Right cardiac atrium (tissue), 5 donors: ENCODE measurements at regions not wholly inside any gene's neighbourhood (a gene's known extent, or its start where the extent isn't known, plus 50 kb on each side); places are given as distances from the start of the nearest gene placed in this dataset.

Experiments
- ATAC-seq, 2 donors: fragments of 200-7000 bp; cut with Tn5 transposase; one replicate each; pipeline versions ENCODE4 v1.8.0 to v1.9.1; 2020; ENCODE audit warnings: moderate library complexity in 2 of 2, mild to moderate bottlenecking in 1 of 2
- DNase-seq, 3 donors: peaks; one replicate each; pipeline ENCODE4 v3.0.0-alpha.2; 2020
- H3K27ac ChIP-seq: one replicate; pipeline ENCODE4 v1.5.1; 2013; ENCODE audit warnings: mild to moderate bottlenecking, low read length, control low read depth, moderate library complexity
- H3K27me3 ChIP-seq: one replicate; pipeline ENCODE4 v1.6.1; 2013; ENCODE audit not compliant: control insufficient read depth, insufficient read depth
- H3K4me1 ChIP-seq: one replicate; pipeline ENCODE4 v1.6.1; 2013; ENCODE audit warnings: low read length; ENCODE audit not compliant: control insufficient read depth, insufficient read depth
- H3K4me3 ChIP-seq: one replicate; pipeline ENCODE4 v1.5.1; 2013; ENCODE audit warnings: low read length, control low read depth
- H3K9me3 ChIP-seq: one replicate; pipeline ENCODE4 v1.6.1; 2013; ENCODE audit warnings: low read length; ENCODE audit not compliant: control insufficient read depth
- WGBS: extraction: QIAGEN DNeasy Blood & Tissue Kit; methylation state at CpG from one replicate; pipeline ENCODE4 v1.1.7; 2013; 5-methylcytosine and 5-hydroxymethylcytosine counted together
- intact Hi-C, 4 donors: fragments of 100-400 bp; cut with DNase I; formaldehyde crosslinking; loops; one replicate each; pipeline versions ENCODE4 v1.11.0 to v1.14.0; 2022 to 2023
- donor health status: healthy with polysubstance abuse.
- donor health status: DM: no; HTN: yes; CAD: no.
- donor health status: DM: no; HTN: no; CAD: no.
- donor health status: DM: no; HTN: yes; CAD: no; lungs with severe emphysema.
- donor health status: DM: yes; HTN: yes; CAD: no.

DNA sequence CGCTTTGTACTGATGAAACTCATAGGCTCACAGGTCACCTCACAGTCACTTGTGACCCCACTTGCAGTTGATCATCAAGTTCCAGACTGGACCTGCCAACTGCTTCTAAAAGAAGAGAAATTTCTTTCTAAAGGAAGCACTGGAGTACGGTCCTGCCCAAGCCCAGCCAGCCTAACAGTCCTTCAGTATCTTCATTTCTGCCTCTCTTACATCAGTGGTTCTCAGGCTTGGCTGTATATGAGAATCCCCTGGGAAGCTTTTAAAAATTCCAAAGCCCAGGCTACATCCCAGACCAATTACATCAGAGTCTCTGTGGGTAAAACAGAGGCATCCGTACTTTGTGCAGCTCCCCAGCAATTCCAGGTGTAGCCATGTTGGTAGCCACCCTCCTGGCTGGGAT lies 282.1 kb downstream of the NFIB start:
- no peak for DNase-seq
- H3K9me3 ChIP-seq: no peaks in the 10 kb centered on the region
- WGBS: 59% methylated on average over 3 of the region's 3 CpGs
- peaks cover 10% of the 10 kb centered on the region for H3K4me1 ChIP-seq
- H3K27ac ChIP-seq: peak overlapping the region; percentile 90
- no peaks in the 10 kb centered on the region for H3K27me3 ChIP-seq
- no peak overlapping the region for H3K4me3 ChIP-seq
- ATAC-seq: peak in 1 of 2 donors; percentile 39
- intact Hi-C loops: loop anchor here in 1 of 4 donors (5.0 kb wide), 1 partner anchor 285 kb away; no protein-coding TSS in a partner anchor

DNA sequence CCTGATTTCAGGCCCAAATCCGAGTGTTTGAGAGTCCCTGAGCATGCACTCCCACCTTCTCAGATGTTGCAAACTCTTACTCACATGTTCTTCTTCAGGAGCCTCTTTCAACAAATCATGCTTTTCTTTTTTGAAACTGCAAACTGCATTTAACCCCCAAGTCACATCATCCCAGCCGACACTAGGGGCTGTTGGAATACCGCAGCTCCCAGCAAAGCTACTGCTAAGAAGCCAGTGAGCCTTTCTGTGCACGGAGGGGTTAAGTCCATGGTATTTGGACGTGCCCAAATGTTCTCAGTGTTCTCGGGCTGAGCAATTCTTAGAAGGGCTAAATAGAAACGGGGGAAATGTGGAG lies 282.9 kb downstream of the NFIB start:
- peak; percentile 43 to 66 (median 57) for DNase-seq
- peak; percentile 78 to 84 for ATAC-seq
- intact Hi-C loops: loop anchor here in 1 of 4 donors (5.0 kb wide), 1 partner anchor 286 kb away; no protein-coding TSS in a partner anchor
- no peaks in the 10 kb centered on the region for H3K9me3 ChIP-seq
- H3K4me1 ChIP-seq: peaks cover 10% of the 10 kb centered on the region
- peak overlapping the region; percentile 90 for H3K27ac ChIP-seq
- no peaks in the 10 kb centered on the region for H3K27me3 ChIP-seq
- H3K4me3 ChIP-seq: peak overlapping the region; percentile 49
- WGBS: 23% methylated on average over 7 of the region's 7 CpGs

DNA sequence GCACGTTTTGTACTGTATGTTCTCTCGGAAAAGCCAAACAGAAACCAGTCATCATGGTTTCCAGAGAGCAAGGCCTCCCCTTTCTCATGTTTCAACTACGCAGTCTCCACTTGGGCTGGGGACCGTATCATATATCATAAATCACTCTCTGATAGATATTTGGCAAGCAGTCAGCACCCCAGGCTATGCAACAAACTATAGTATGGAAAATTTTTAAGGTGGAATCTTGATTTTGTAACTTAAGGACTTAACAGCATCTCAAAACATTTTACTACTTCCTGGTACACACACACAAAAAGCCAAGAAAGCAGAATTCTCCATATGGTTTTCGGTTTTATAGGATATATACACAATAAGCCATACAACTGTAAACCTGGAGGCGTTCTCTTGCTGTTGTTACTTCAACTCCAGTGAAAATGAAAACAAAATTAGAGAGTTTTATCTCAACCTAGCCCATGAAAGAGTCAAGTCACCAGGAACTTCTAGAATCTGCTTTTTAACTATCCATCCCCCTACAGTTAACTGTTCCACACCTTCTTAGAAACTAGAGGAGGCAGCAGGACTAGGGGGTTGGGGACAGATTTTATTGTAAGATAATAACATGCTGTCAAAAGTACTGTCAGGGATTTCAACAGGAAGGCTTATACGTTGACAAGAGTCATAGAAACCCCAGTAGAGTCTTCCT lies 283.4 kb downstream of the NFIB start:
- Histone ChIP-seq H3K9me3 (no peaks in the 10 kb centered on the region), H3K27me3 (no peaks in the 10 kb centered on the region), H3K4me3 (peak overlapping the region; percentile 49), H3K4me1 (peaks cover 10% of the 10 kb centered on the region), H3K27ac (peak overlapping the region; percentile 90)
- intact Hi-C loops: loop anchor here in 1 of 4 donors (5.0 kb wide), 1 partner anchor 287 kb away; no protein-coding TSS in a partner anchor
- WGBS: 31% methylated on average over 7 of the region's 7 CpGs
- ATAC-seq: peak; percentile 37 to 53
- DNase-seq: no peak

DNA sequence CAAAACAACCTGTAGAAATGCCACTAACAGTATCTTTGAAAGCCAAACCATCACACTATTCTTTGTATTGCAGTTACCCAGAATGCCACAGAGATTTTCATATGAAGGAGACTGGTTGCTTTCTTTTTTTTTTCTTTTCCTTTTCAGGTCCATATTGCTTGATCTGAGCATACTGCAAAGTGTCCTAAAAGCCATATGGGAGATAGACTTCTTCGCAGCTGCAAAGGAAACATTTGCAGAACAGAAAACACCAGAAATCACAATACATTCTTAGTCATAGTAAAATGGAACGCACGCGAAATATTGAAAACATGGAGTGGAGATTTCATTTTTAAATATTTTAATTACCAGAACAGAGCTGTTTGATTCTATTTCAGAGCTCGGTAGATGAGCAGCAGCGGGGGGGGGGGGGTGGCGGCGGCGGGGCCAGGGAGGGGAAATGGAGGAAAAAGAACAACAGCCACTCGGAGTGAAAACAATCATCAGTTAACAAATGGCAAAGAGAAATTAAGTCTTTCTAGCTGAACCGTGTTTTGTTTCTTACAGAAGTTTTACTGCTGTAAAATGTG lies 284.1 kb downstream of the NFIB start:
- Histone ChIP-seq H3K27me3 (no peaks in the 10 kb centered on the region), H3K4me1 (peaks cover 10% of the 10 kb centered on the region), H3K4me3 (peak overlapping the region; percentile 49), H3K27ac (peak overlapping the region; percentile 80), H3K9me3 (no peaks in the 10 kb centered on the region)
- ATAC-seq (no peak), DNase-seq (no peak)
- intact Hi-C loops: loop anchor here in 2 of 4 donors (5.0 kb wide), 2 partner anchors 282 to 287 kb away; partner anchors contain the start of gene NFIB (in 1 of the 2)
- 43% methylated on average over 11 of the region's 11 CpGs for WGBS

DNA sequence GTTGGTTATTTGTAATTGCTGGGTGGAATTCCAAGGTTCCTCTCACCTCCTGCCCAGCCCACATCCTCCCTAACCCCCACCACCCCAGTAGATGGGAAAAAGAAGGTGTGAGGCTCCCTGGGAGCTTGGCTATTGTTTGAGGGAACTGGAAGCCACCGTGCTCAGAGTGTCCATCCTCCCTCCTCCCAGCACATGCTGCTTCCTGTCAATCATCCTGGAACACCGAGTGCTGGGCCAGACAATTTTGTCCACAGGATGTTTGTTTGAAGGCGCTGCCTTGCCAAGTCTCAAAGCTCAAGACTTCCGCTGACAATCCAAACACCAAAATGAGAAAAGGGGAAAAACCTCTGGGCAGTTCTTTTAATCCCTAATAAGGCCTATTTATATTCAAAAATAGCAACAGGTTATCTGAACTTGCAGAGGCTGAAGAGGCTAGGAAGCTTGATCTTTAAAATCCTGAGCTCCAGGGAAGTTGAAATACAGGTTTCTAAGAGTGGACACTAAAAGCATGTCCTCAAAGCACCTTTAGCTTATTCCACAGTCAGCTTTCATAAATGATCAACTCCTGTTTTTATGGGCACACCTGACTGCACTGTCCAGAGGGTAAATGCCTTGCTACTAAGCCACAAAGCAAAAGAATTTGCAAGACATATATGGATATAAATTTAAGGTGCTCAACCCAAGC lies 286.7 kb downstream of the NFIB start:
- ATAC-seq (peak; percentile 85 to 92), DNase-seq (peak; percentile 61 to 82 (median 82))
- intact Hi-C loops: loop anchor here in 1 of 4 donors (5.0 kb wide), 1 partner anchor 285 kb away; the partner anchor contains the start of gene NFIB
- no peaks in the 10 kb centered on the region for H3K9me3 ChIP-seq
- H3K27me3 ChIP-seq: no peaks in the 10 kb centered on the region
- H3K4me3 ChIP-seq: no peak overlapping the region
- H3K27ac ChIP-seq: peak overlapping the region; percentile 86
- WGBS: 22% methylated on average over 4 of the region's 4 CpGs
- peaks cover 5% of the 10 kb centered on the region for H3K4me1 ChIP-seq

DNA sequence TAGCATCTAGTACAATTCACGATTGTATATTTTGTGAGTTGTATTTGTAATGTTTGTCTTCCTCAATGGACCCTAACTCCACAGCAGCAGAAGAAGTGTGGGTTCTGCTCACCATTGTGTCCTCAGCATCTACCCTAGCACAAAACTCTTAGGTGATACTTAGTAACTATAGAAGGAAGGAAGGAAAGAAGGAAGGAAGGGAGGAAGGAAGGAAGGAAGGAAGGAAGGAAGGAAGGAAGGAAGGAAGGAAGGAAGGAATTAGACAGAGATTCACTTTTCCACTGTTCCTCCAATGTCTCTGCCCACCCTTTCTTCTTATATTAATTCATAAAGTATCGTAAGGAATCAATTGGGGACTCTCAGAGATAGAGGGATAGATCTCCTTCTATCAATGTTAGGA lies 288.2 kb downstream of the NFIB start:
- H3K4me1 ChIP-seq: peaks cover 2% of the 10 kb centered on the region
- no peak overlapping the region for H3K27ac ChIP-seq

DNA sequence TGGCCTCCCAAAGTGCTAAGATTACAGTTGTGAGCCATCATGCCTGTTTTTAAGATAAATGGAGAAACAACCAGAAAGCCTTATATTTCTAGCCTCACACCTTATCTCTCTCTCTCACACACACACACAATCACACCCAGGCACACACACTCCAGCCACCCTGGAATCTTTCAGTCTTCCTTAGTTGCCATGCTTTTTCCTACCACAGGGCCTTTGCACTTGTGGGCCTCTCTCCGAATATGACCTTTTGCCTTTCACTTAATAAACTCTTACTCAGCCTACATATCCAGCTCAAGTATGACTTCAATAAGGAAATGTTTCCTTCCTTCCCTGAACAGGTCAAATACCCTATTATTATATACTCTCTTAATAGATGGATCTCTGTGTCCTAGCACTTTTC lies 290.7 kb downstream of the NFIB start:
- WGBS: 98% methylated on average over 1 of the region's 1 CpG
- Histone ChIP-seq H3K9me3 (no peaks in the 10 kb centered on the region), H3K4me3 (no peak overlapping the region), H3K27me3 (no peaks in the 10 kb centered on the region), H3K4me1 (peaks cover 2% of the 10 kb centered on the region), H3K27ac (no peak overlapping the region)
- DNase-seq (no peak), ATAC-seq (no peak)
- intact Hi-C loops: no loop called here

More for the DNA sequence above, 288.2 kb downstream of the NFIB start:
- Histone ChIP-seq H3K27me3 (no peaks in the 10 kb centered on the region), H3K9me3 (no peaks in the 10 kb centered on the region), H3K4me3 (no peak overlapping the region)
- DNase-seq (no peak), ATAC-seq (no peak)
- intact Hi-C loops: loop anchor here in 1 of 4 donors (5.0 kb wide), 1 partner anchor 287 kb away; the partner anchor contains the start of gene NFIB
- WGBS: 43% methylated on average over 2 of the region's 2 CpGs

DNA sequence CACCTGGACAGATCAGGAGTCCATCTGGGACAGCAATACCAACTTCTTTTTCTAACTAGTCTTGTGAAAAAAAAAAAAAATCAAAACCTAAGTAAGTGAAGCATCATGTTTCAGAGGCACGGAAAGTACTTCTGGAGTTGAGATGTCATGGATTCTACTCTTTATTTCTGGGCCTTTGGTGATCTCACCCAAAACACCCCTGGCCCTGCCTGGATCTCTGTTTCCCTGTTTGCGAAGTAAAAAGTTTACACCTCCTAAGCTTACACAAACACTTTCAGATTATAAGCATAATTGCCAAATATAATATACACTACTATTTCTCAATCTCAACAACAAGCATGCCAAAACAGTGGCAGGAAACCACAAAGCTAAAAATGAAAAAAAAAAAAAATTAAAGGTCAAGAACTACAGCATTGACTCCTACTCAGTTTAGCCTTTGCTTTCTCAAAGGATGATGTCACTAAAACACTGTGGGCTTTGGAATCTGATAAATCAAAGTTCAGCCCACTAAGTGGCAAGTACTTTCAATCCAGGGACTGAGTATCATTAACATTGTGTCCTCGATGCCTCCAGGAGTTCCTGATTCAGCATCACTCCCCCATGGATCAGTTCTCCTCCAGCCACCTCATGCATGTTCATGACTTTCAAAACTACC lies 291.9 kb downstream of the NFIB start:
- Histone ChIP-seq H3K4me1 (no peaks in the 10 kb centered on the region), H3K4me3 (no peak overlapping the region), H3K9me3 (no peaks in the 10 kb centered on the region), H3K27ac (no peak overlapping the region), H3K27me3 (no peaks in the 10 kb centered on the region)
- DNase-seq (no peak), ATAC-seq (peak in 1 of 2 donors; percentile 42)
- intact Hi-C loops: no loop called here
- 53% methylated on average over 3 of the region's 3 CpGs for WGBS

DNA sequence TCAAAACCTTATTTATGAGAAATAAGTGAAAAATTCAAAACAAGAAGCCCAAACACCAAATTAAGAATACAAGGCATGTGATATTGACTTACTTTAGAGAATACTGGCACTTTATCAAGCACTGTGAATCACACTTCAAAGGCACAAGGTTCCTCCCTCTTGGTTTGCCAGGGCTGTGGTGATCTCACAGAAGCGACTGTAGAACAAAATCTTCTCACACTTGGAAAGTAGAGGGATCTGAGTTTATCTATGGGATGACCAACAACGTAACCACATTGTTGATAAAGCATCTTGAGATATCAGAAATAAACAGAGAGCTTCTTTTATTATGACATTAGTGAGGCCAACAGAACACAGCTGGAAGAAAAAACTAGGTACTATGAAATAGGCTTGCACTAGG lies 295.9 kb downstream of the NFIB start:
- Histone ChIP-seq H3K27ac (no peak overlapping the region), H3K4me3 (no peak overlapping the region), H3K27me3 (no peaks in the 10 kb centered on the region), H3K9me3 (no peaks in the 10 kb centered on the region), H3K4me1 (no peaks in the 10 kb centered on the region)
- ATAC-seq (peak in 1 of 2 donors; percentile 63), DNase-seq (peak in 1 of 3 donors; percentile 18)
- intact Hi-C loops: no loop called here
- WGBS: 33% methylated on average over 2 of the region's 2 CpGs

DNA sequence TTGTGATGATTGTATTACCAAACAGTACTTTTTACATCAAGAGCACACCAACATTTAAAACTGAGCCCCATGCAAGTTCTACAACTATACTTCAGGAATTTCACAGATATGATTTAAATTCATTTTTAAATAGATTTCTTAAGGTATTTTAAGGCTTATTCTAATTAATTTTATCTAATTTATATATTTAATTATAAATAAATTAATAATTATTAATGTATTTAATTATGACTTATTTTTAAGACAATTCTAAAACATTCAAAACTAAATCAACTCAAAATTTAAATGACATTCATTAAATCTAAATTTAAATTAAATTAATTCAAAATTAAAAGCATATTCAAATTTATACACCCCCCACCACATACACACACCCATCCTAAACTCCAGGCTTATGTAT lies 299.2 kb downstream of the NFIB start:
- DNase-seq (no peak), ATAC-seq (no peak)
- intact Hi-C loops: no loop called here
- Histone ChIP-seq H3K4me3 (no peak overlapping the region), H3K27ac (no peak overlapping the region), H3K4me1 (no peaks in the 10 kb centered on the region), H3K27me3 (no peaks in the 10 kb centered on the region), H3K9me3 (no peaks in the 10 kb centered on the region)

DNA sequence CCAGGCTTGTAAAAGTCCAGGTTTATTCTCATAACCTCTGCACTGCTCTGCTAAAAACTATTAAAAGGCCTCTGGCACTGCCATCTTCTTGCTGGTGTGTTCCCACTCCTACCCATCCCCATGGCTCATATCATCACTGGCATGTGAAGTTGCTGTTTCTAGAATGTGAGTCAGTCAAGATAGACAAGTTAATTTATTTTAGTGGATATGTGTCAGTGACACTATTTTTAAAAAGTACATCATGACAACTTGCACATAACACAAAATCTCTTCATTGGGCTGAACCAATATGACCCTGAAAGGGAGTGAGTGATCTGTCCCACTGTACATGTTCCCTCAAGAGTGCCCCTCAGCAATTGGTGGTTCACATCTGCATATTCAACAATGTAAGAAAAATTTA lies 299.7 kb downstream of the NFIB start:
- Histone ChIP-seq H3K4me1 (no peaks in the 10 kb centered on the region), H3K4me3 (no peak overlapping the region), H3K27ac (no peak overlapping the region), H3K27me3 (no peaks in the 10 kb centered on the region), H3K9me3 (no peaks in the 10 kb centered on the region)
- peak; percentile 86 to 88 for ATAC-seq
- intact Hi-C loops: no loop called here
- no peak for DNase-seq
